SW480 (cell line): ENCODE measurements at regions not wholly inside any gene's neighbourhood (a gene's known extent, or its start where the extent isn't known, plus 50 kb on each side); places are given as distances from the start of the nearest gene placed in this dataset.

Source experiments
- DNase-seq: peaks from one replicate; pipeline ENCODE4 v3.0.0-alpha.2; 2016; ENCODE audit warnings: low spot score

DNA sequence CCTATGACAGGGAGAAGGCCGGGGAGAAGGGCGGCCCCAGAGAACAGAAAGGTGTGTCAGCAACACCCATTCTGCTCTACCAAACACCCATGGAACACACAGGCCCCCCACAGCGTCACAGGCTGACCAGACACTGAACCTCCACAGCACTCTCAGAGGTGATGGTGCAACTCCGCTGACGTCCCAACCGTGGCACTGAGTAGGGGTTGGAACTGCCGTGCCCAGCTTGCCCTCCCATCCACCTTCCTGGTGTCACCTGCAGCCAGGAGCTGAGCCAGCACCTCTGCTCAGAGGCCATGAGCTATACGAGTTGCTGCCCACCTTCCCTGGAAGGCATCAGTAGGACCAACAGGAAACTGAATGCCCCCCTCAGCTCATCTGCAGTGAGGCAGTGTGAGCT is 412.9 kb upstream of the SALL3 start:
- no peak for DNase-seq

DNA sequence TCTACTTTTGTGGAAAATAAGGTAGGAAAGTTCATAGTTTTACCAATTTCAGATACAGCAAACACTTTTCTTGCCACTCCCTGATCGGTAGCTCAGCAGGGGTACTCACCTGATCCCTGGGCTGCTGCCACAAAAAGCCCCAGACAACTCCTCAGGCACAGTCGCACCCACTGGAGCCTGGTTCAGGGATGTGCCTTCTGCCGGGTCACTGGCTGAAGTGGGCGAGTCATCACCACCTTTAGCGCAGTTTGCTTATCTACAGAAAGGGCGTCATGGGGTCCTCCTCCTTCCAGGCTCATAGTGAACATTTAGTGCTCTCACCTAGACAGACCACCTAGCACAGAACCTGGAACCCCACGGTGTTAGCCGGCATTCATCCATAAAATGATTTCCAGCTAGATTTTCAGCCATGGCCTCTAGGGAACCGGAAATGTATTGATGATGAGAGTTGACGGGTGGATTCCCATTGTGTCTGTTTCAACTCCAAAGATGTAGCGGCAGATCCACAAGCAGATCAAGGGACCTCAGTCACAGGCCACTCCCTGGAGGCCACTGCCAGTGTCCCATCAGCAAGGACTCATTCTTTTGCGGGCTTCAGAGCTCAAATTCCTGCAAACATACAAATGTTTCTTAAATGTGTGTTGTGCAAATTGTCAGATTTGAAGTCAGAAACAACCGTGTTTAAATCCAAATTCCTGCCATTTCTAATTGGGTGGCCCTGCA is 408.4 kb upstream of the SALL3 start:
- DNase-seq, result no peak

DNA sequence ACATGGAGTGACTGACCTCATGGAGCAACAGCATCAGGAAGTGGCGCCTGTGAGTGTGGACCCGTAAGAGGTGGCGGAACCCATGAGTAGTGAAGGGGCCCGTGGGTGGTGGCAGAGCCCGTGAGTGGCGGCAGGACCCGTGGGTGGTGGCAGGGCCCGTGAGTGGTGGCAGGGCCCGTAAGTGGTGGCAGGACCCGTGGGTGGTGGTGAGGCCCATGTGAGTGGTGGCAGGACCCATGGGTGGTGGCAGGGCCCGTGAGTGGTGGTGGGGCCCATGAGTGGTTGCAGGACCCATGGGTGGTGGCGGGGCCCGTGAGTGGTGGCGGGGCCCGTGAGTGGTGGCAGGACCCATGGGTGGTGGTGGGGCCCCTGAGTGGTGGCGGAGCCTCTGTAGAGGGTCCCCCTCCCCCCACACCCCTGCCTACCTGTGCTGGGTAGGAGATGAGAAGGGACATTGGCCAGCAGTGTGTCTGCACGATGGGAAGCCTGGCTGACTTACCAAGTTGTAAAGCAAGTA is 407.7 kb upstream of the SALL3 start:
- no peak for DNase-seq

DNA sequence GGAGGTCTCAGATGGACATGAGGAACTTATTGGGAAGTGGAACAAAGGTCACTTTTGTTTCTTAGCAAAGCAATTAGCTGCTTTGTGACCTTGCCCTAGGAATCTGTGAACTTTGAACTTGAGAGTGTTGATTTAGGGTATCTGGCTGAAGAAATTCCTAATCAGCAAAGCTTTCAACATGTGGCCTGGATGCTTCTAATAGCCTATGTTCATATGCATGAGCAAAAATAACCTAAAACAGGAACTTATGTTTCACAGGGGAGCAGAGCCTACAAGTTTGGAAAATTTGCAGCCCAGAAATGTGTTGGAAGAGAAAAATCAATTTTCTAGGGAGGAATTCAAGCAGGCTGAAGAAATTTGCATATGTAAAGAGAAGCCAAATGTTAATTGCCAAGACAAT is 405.8 kb upstream of the SALL3 start:
- no peak for DNase-seq

DNA sequence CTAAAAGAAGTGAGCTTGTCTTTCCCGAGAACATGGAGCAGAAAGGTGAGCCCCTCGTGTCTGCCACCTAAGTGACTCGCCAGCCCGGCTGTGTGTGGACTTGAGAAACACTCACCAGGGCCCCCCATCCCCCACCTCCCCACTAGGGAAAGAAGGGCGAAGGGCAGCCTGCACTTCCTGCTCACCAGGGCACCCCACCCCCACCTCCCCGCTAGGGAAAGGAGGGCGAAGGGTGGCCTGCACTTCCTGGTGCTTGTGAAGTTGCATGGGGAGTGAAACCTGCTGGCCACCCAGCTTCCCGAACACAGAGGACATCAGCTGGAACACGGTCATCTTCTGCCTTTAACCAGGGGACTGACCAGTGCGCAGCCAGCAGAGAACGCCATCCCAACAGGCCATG is 402.7 kb upstream of the SALL3 start:
- no peak for DNase-seq

GRCh38 chr18:78579449-78579848 is 400.2 kb upstream of the SALL3 start:
- no peak for DNase-seq

DNA sequence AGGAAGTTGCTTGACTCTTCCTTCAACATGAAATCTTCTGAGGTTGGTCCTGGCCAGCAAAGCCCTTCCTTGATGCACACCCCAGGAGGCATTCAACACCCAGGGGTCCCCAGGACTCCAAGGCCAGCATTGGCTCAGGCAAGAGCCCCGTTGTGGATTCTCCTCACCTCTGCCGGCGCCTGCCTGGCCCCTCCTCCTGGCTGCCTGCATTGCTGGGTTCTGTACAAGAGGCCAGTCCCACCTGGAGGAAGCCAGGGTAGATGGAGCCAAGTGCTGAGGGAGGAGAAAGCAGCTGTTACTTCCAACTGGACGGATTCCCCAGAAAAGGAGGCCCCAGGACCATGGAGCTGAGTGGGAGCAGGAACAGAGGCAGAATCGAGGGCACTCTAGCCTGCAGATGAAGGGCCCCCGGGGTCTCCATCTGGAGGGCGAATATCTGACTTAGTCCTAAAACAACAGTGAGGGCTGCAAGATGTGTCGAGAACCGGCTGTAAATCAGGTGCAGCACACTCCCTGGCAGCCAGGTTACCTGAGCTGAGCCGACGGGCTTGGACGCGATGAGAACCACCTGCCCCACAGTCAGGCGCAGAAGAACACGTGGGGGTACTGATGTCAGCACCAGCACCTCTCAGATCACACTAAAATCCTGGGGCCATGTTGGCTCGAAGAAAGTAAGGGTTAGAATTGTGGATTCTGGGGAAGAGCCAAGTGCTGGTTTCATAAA is 399.6 kb upstream of the SALL3 start:
- DNase-seq, result no peak

DNA sequence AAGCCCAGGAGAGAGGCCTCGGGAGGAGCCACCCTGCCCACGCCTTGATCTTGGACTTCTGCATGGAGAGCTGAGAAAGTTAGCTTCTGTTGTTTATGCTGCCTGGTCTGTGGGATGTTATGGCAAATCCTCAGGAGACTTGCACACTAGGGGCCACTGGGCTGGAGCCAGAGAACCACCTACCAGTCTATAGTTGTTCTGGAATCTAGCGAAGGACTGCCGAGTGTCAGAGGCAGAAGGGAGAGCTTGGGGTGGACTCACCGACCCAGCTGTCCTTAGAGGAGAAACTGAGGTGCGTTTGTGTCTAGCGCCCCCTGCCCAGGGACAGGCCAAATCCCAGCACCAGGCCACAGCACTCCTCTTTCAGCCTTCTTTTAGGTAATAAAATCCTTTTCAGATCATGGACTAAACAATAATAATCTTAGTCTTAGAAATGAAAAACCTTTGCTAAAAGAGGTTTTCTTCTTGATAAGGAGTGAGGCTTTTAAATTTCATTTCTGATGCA is 398.7 kb upstream of the SALL3 start:
- no peak for DNase-seq

- no peak for DNase-seq
These were observed 397.4 kb upstream of the SALL3 start for GRCh38 chr18:78582181-78582709.

DNA sequence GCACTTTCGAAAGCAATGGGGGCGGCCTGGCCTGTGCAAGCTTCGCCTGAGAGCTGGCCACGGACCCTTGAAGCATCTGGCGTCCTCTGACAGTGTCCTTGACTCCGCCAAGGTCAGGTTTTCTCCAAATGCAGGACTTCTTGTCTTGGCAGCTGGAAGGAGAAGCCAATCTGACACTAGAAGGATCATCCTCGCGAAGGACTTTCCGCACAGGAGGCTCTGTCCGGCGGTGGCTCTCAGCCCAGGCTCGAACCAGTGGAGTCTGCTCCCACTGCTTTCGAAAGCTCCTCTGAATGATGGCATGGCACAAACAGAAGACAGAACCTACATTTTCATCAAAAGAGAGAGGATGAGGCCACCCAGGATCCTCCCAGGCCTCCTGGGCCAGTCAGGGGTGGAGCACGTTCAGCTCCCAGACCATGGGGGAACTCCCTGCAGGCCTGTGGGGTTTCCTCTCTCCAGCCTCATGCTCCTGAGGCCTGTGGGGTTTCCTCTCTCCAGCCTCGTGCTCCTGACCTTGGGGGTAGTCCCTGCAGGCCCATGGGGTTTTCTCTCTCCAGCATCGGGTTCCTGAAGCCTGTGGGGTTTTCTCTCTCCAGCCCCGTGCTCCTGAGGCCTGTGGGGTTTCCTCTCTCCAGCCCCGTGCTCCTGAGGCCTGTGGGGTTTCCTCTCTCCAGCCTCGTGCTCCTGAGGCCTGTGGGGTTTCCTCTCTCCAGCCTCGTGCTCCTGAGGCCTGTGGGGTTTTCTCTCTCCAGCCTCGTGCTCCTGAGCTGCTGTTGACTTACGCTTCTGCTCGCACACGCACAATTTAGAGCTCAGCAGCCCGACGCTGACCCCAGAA is 396.5 kb upstream of the SALL3 start:
- DNase-seq, result no peak

- no peak for DNase-seq
These were observed 395.7 kb upstream of the SALL3 start for GRCh38 chr18:78583739-78584458.

DNA sequence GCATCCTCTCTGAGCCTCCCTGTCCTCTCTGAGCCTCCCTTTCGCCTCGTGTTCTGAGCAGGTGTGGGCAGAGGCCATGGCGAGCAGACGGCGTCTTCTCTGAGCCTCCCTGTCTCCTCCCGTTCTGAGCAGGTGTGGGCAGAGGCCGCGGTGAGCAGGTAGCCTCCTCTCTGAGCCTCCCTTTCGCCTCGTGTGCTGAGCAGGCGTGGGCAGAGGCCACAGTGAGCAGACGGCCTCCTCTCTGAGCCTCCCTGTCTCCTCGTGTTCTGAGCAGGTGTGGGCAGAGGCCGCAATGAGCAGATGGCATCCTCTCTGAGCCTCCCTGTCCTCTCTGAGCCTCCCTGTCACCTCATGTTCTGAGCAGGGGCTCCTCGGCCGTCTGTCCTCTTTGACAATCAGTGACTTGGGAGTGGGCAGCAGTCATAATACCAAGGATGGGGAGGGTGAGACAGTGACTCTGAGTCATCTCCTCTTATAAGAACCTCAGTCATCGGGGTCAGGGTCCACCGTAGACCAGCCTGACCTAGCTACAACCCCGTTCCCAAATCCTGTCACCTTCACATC is 395.1 kb upstream of the SALL3 start:
- DNase-seq, result no peak

DNA sequence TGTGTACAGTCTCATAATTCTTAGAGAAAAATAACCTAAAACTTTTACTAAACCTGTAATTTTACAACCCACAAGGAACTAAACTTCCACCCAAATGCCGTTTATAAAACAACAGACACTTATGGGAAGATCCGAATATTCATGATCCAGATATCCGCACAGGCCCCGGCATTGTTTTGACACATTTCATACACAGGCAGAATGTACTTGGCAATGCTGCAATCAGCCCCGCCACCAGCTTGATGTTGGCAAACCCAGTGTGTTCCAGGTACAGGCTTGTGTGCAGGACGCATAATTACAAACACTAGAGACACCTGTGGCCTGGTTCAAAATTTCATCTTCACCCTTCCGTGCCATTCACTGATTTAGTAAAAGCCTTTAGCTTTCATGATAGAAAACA is 393.0 kb upstream of the SALL3 start:
- peak; percentile 40 for DNase-seq

DNA sequence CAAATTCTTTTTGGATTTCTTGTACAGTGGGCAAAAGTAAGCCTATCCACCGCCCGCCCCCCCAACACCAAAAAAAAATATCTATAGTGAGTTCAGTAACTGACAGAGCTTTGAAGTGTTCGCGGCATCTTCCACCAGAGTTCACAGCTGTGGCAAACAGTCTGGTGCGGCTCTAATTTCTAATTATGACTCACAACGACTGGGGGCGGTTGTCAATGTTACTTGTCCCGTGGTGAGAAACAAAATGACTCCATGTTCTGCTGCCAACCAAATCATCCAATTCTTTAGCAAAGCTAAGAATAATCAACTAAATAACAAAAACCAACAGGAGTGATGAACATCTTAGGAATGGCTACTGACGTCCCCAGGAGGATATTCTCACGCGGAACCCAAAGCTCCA is 392.5 kb upstream of the SALL3 start:
- DNase-seq, result peak; percentile 53

DNA sequence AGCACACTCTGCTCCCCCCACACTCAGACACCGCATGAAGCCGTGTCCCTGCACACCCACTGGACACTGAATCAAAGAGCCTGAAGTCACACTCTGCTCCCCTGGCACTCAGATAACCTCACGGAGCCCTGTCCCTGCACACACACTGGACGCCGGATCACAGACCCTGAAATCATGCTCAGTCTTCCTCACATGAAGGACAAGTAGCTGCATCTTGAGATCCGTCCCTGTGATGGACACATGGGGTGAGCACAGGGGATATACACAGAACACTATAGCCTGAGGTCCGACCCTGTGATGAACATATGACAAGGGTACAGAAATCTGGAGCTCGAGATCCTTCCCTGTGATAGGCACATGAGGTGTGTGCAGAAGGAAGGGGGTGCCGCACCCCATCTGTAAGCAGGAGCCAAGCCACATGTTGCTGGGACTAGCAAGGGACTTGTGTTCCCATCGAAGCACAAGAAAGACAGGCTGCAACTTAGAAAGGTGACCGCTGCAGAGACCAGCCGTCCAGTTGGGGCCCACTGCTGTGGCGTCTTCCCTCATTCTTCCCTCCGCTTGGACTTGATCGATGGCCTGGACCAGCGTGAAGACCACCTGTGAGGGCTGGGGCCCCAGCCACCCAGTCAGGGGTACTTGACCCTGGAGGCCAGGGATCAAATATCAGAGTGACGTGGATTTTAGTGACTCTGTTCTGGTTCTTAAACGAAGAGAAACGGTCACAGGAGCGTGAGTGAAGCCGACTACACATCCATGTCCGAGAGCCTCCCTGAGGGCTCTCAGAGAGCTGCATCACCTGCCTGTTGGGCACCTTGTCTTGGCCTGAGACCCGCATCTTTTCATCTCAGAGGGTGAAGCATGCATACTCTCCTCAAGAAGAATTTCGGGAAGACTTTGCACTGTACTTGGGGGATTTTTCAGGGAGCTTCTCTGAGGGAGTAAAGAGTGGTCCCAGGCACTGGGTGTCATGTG is 391.7 kb upstream of the SALL3 start:
- DNase-seq, result no peak

- DNase-seq, result no peak
These were observed 389.6 kb upstream of the SALL3 start for GRCh38 chr18:78589916-78590437.

GRCh38 chr18:78595453-78595852 is 384.2 kb upstream of the SALL3 start:
- no peak for DNase-seq

GRCh38 chr18:78595924-78596573 is 383.6 kb upstream of the SALL3 start:
- DNase-seq, result no peak

DNA sequence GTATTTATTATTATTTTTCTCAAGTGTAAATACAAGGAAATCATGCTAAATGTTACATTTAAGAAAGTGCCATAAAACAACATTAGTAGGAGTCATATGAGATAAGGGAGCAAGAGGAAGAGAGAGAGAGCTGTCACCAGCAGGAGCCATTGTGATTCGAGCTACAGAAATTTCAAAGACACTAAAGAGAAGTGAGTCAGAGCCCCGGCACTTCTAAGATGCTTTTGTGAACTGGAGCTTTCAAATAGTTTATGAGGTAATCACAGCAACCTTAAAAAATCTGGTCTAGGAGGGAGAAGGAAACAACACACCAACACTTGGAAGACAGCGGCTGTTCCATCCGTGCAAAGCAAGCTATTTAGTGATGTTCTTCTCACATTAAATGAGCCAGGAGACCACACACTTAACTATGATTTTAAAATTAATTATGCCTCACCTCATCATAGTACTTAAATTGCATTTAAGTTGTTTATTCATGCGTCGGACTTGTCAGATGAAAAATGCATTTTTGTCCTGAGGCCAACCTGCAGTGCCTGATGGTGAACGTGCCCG is 382.7 kb upstream of the SALL3 start:
- DNase-seq, result no peak
